Lower leg skin (tissue), 3 donors: ENCODE measurements at regions not wholly inside any gene's neighbourhood (a gene's known extent, or its start where the extent isn't known, plus 50 kb on each side); places are given as distances from the start of the nearest gene placed in this dataset.

ENCODE experiments used
- POLR2A ChIP-seq, 2 donors: fragments of 450-650 bp; IDR thresholded peaks; one replicate each; pipeline ENCODE4 v1.6.1; 2016 to 2017; ENCODE audit warnings: antibody characterized with exemption in 2 of 2, mild to moderate bottlenecking in 1 of 2, moderate library complexity in 1 of 2
- TF ChIP-seq, protein P1 (sequence below), 3 donors: fragments of 450-650 bp; IDR thresholded peaks; one replicate each; pipeline ENCODE4 v1.5.1; 2016; ENCODE audit warnings: antibody characterized with exemption in 3 of 3, mild to moderate bottlenecking in 3 of 3, moderate library complexity in 2 of 3

DNA sequence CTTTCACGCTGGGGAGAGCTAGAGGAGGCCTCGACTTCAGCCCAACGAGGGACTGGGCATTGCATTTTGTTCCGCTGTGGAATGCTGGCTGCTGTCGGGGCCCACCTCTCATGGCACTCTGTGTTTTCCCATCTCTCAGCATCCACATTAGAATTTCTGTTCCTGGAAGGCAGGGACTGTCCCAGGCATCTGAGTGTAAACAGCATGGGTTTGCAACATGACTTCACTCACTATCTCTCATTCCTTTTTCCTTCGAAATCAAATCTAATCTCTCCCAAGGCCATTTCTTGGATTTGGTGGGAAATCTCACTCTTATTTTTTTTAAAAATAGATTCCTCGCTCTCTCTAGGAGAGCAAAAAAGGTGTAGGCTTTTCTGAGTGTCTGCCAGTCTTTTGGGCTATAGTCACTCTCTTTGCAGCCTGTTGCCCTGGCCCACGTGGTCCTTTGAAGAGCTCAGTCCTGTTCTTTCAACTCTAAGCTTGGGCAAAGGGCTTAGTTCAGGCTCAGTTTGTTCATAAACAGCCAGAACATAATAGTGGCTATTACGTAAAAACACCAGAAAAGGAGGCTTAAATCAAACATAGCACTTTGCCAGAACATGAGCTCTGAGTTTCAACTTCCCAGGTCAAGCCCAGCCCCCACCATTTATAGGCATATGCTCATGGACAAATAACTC, 284.6 kb upstream of the ZFP64 start:
- TF ChIP-seq, protein P1, sequence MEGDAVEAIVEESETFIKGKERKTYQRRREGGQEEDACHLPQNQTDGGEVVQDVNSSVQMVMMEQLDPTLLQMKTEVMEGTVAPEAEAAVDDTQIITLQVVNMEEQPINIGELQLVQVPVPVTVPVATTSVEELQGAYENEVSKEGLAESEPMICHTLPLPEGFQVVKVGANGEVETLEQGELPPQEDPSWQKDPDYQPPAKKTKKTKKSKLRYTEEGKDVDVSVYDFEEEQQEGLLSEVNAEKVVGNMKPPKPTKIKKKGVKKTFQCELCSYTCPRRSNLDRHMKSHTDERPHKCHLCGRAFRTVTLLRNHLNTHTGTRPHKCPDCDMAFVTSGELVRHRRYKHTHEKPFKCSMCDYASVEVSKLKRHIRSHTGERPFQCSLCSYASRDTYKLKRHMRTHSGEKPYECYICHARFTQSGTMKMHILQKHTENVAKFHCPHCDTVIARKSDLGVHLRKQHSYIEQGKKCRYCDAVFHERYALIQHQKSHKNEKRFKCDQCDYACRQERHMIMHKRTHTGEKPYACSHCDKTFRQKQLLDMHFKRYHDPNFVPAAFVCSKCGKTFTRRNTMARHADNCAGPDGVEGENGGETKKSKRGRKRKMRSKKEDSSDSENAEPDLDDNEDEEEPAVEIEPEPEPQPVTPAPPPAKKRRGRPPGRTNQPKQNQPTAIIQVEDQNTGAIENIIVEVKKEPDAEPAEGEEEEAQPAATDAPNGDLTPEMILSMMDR (IDR thresholded peaks at IDR 0.05), result no peak
- TF ChIP-seq POLR2A (IDR thresholded peaks at IDR 0.05), result no peak
